ENCODE measurements at regions not wholly inside any gene's neighbourhood (a gene's known extent, or its start where the extent isn't known, plus 50 kb on each side); places are given as distances from the start of the nearest gene placed in this dataset.

DNA sequence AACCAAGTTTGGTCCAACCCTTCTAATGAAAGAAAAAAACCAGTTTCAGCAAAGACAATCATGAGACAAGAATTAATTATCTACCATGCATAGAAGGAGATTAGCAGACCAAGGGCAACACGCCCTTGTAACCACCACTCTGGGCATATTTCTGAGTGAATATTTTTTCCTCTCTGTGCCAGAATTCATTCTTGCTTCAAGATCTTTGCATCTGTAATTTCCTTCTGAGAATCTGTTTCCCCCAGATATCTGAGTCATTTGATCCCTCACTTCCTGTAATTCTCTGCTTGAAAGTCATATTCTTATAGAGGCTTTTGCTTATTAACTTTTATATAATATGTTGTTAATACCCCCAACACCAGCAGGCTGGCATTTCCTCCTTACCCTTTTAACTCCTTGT is 243.7 kb downstream of the SLC16A7 start:
- H3K27ac ChIP-seq = no peak overlapping the region
- no peaks in the 10 kb centered on the region for H3K36me3 ChIP-seq
- no peak overlapping the region for H3K4me3 ChIP-seq
- intact Hi-C loops (cut with DNase I; ENCODE audit: low total_unique reads) = no loop called here
- H3K9me3 ChIP-seq = no peaks in the 10 kb centered on the region
- no peak for DNase-seq (ENCODE audit: low spot score in 2 of 2)
- H3K4me1 ChIP-seq = no peaks in the 10 kb centered on the region
- no peaks in the 10 kb centered on the region for H3K27me3 ChIP-seq
- TF ChIP-seq POLR2AphosphoS5 (IDR thresholded peaks at IDR 0.05) (no peak), CTCF (IDR thresholded peaks at IDR 0.05) (no peak), POLR2A (IDR thresholded peaks at IDR 0.05) (no peak)

DNA sequence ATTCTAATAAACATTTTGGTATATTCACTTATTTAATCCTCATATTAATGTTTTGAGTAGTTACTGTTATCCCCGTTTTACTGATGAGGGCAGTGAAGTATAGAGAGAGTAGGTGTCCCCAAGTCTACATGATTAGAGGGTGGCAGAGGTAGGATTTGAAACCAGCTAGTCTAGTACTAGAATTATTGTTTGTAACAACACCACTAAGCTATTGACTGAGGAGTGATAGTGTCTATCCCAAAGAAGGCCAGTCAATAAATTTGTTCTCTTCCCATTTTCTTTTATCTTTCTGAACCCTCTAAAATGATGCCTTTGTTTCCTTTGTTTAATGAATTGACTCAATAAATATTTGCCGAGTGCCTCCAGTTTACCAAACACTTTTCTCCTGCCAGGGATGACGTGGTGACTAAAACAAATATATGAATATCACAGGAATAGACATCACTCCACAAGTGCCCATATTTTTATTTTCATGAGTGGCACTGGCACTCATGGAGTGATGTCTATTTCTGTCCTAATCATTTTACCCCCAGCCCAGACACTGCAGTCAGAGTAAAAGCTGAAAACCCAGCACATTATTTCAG is 247.5 kb downstream of the SLC16A7 start:
- Histone ChIP-seq H3K27ac (no peak overlapping the region), H3K4me3 (no peak overlapping the region), H3K36me3 (no peaks in the 10 kb centered on the region), H3K9me3 (no peaks in the 10 kb centered on the region), H3K4me1 (no peaks in the 10 kb centered on the region), H3K27me3 (no peaks in the 10 kb centered on the region)
- intact Hi-C loops (cut with DNase I; ENCODE audit: low total_unique reads) = no loop called here
- TF ChIP-seq CTCF (IDR thresholded peaks at IDR 0.05) (no peak), POLR2A (IDR thresholded peaks at IDR 0.05) (no peak), POLR2AphosphoS5 (IDR thresholded peaks at IDR 0.05) (no peak)
- DNase-seq (ENCODE audit: low spot score in 2 of 2) = no peak

- H3K4me1 ChIP-seq = no peaks in the 10 kb centered on the region
- H3K27ac ChIP-seq = no peak overlapping the region
- no peak overlapping the region for H3K4me3 ChIP-seq
- no peaks in the 10 kb centered on the region for H3K9me3 ChIP-seq
- TF ChIP-seq POLR2A (IDR thresholded peaks at IDR 0.05) = no peak
- TF ChIP-seq POLR2AphosphoS5 (IDR thresholded peaks at IDR 0.05) = no peak
- no peak for TF ChIP-seq CTCF (IDR thresholded peaks at IDR 0.05)
- no peaks in the 10 kb centered on the region for H3K27me3 ChIP-seq
- H3K36me3 ChIP-seq = no peaks in the 10 kb centered on the region
- intact Hi-C loops (cut with DNase I; ENCODE audit: low total_unique reads) = no loop called here
- no peak for DNase-seq (ENCODE audit: low spot score in 2 of 2)
These were observed 248.9 kb downstream of the SLC16A7 start for GRCh38 chr12:59844750-59845149.

DNA sequence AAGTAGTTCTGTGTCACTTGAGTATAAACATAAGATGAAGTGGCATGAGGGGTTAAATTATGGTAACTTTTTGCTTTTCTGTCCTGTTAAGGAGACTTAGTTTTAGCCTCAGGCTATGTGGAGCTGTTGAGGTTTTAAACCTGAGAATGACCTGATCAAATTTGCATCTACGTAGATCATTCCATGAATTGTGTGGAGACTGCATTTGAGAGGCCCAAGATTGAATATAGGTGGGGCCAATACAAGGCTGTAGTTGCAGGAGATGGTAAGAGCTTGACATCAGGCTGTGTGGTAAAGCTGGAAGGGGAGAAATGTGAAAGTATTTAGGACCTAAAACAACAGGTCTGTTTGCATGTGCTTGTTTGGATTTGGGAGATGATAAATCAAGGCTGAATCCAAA is 249.5 kb downstream of the SLC16A7 start:
- no peaks in the 10 kb centered on the region for H3K4me1 ChIP-seq
- H3K9me3 ChIP-seq = no peaks in the 10 kb centered on the region
- H3K36me3 ChIP-seq = no peaks in the 10 kb centered on the region
- DNase-seq (ENCODE audit: low spot score in 2 of 2) = no peak
- no peak for TF ChIP-seq POLR2A (IDR thresholded peaks at IDR 0.05)
- TF ChIP-seq POLR2AphosphoS5 (IDR thresholded peaks at IDR 0.05) = no peak
- no peak for TF ChIP-seq CTCF (IDR thresholded peaks at IDR 0.05)
- intact Hi-C loops (cut with DNase I; ENCODE audit: low total_unique reads) = no loop called here
- no peak overlapping the region for H3K27ac ChIP-seq
- no peak overlapping the region for H3K4me3 ChIP-seq
- no peaks in the 10 kb centered on the region for H3K27me3 ChIP-seq

DNA sequence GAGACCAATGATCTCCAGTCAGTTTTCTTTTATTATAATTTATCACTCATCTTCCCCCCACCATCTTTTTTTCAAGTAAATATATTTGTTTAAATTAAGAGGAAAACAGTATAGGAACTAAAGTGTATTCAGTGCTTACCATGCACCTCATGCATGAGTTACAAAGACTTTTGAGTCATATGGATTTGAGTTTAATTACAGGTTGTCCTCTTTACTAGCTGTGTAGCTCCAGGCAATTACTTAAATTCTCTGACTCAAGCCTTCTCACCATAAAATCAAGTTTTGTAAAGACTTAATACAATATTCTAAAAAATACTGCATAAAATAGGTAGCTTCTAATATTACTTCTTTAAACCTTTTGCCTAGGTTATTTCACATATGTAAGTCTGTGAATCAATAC is 251.3 kb downstream of the SLC16A7 start:
- DNase-seq (ENCODE audit: low spot score in 2 of 2) = no peak
- TF ChIP-seq POLR2A (IDR thresholded peaks at IDR 0.05) = no peak
- TF ChIP-seq POLR2AphosphoS5 (IDR thresholded peaks at IDR 0.05) = no peak
- no peak for TF ChIP-seq CTCF (IDR thresholded peaks at IDR 0.05)
- H3K4me3 ChIP-seq = no peak overlapping the region

More for the DNA sequence above, 251.3 kb downstream of the SLC16A7 start:
- intact Hi-C loops (cut with DNase I; ENCODE audit: low total_unique reads) = no loop called here
- Histone ChIP-seq H3K27ac (no peak overlapping the region), H3K36me3 (no peaks in the 10 kb centered on the region), H3K27me3 (no peaks in the 10 kb centered on the region), H3K9me3 (no peaks in the 10 kb centered on the region), H3K4me1 (no peaks in the 10 kb centered on the region)

Measured in breast epithelium (tissue), 4 donors.